Stimulated activated naive CD8-positive, alpha-beta T cell treated with anti-CD3 and anti-CD28 coated beads, Interleukin-15, Interleukin-2, amounts not matched to agents 100 ng/mL and 50 ng/mL, for 24 hours (primary cell): ENCODE measurements at regions not wholly inside any gene's neighbourhood (a gene's known extent, or its start where the extent isn't known, plus 50 kb on each side); places are given as distances from the start of the nearest gene placed in this dataset.
A peak's percentile ranks its signal among the peaks of the same experiment; 100 is the strongest.

Source experiments
- H3K27ac Mint-ChIP-seq: one replicate; pipeline ENCODE4 v1.8.0; 2021; ENCODE audit warnings: mild to moderate bottlenecking, mixed read lengths
- H3K27me3 Mint-ChIP-seq: one replicate; pipeline ENCODE4 v1.8.0; 2021; ENCODE audit warnings: mixed read lengths
- H3K36me3 Mint-ChIP-seq: one replicate; pipeline ENCODE4 v1.8.0; 2021; ENCODE audit warnings: low read depth, mixed read lengths
- H3K4me1 Mint-ChIP-seq: one replicate; pipeline ENCODE4 v1.8.0; 2021; ENCODE audit warnings: low read depth, mixed read lengths
- H3K4me3 Mint-ChIP-seq: one replicate; pipeline ENCODE4 v1.8.0; 2021; ENCODE audit warnings: mild to moderate bottlenecking, mixed read lengths
- H3K9me3 Mint-ChIP-seq: one replicate; pipeline ENCODE4 v1.8.0; 2021; ENCODE audit warnings: mixed read lengths

GRCh38 chr14:22476887-22477286 is 112.1 kb downstream of the DAD1 start:
- Mint-ChIP-seq H3K27ac (peak overlapping the region; percentile 76), H3K36me3 (peaks cover 4% of the 10 kb centered on the region), H3K4me3 (peak overlapping the region; percentile 17), H3K27me3 (no peaks in the 10 kb centered on the region), H3K4me1 (peaks cover 67% of the 10 kb centered on the region), H3K9me3 (no peaks in the 10 kb centered on the region)

- Mint-ChIP-seq H3K4me3 (peak overlapping the region; percentile 48), H3K27ac (peak overlapping the region; percentile 75), H3K27me3 (no peaks in the 10 kb centered on the region), H3K9me3 (no peaks in the 10 kb centered on the region), H3K4me1 (peaks cover 63% of the 10 kb centered on the region), H3K36me3 (peaks cover 4% of the 10 kb centered on the region)
Observed at GRCh38 chr14:22476005-22476751, 112.8 kb downstream of the DAD1 start.

- H3K27ac Mint-ChIP-seq: peak overlapping the region; percentile 75
- H3K27me3 Mint-ChIP-seq: no peaks in the 10 kb centered on the region
- H3K9me3 Mint-ChIP-seq: no peaks in the 10 kb centered on the region
- peaks cover 62% of the 10 kb centered on the region for H3K4me1 Mint-ChIP-seq
- H3K36me3 Mint-ChIP-seq: peaks cover 4% of the 10 kb centered on the region
- H3K4me3 Mint-ChIP-seq: peak overlapping the region; percentile 48
Observed at GRCh38 chr14:22475381-22475780, 113.6 kb downstream of the DAD1 start.

- Mint-ChIP-seq H3K4me1 (peaks cover 59% of the 10 kb centered on the region), H3K4me3 (peak overlapping the region; percentile 48), H3K27ac (peak overlapping the region; percentile 40)
Observed at GRCh38 chr14:22474730-22475351, 114.2 kb downstream of the DAD1 start.

GRCh38 chr14:22472935-22473854 is 115.8 kb downstream of the DAD1 start:
- peaks cover 58% of the 10 kb centered on the region for H3K4me1 Mint-ChIP-seq
- peak overlapping the region; percentile 13 for H3K4me3 Mint-ChIP-seq
- no peak overlapping the region for H3K27ac Mint-ChIP-seq
- H3K36me3 Mint-ChIP-seq: no peaks in the 10 kb centered on the region
- H3K27me3 Mint-ChIP-seq: no peaks in the 10 kb centered on the region
- no peaks in the 10 kb centered on the region for H3K9me3 Mint-ChIP-seq

More at GRCh38 chr14:22474730-22475351, 114.2 kb downstream of the DAD1 start:
- Mint-ChIP-seq H3K9me3 (no peaks in the 10 kb centered on the region), H3K36me3 (peaks cover 4% of the 10 kb centered on the region), H3K27me3 (no peaks in the 10 kb centered on the region)

- Mint-ChIP-seq H3K27me3 (no peaks in the 10 kb centered on the region), H3K36me3 (no peaks in the 10 kb centered on the region), H3K4me1 (peaks cover 52% of the 10 kb centered on the region), H3K9me3 (no peaks in the 10 kb centered on the region), H3K27ac (no peak overlapping the region), H3K4me3 (no peak overlapping the region)
Observed at GRCh38 chr14:22472466-22472865, 116.6 kb downstream of the DAD1 start.

GRCh38 chr14:22471545-22472121 is 117.4 kb downstream of the DAD1 start:
- H3K36me3 Mint-ChIP-seq: no peaks in the 10 kb centered on the region
- peaks cover 44% of the 10 kb centered on the region for H3K4me1 Mint-ChIP-seq
- H3K4me3 Mint-ChIP-seq: no peak overlapping the region
- no peak overlapping the region for H3K27ac Mint-ChIP-seq
- no peaks in the 10 kb centered on the region for H3K27me3 Mint-ChIP-seq
- no peaks in the 10 kb centered on the region for H3K9me3 Mint-ChIP-seq

- Mint-ChIP-seq H3K27ac (peak overlapping the region; percentile 70), H3K4me3 (peak overlapping the region; percentile 30), H3K36me3 (no peaks in the 10 kb centered on the region)
Observed at GRCh38 chr14:22469538-22470303, 119.3 kb downstream of the DAD1 start.

GRCh38 chr14:22468830-22469229 is 120.2 kb downstream of the DAD1 start:
- H3K27ac Mint-ChIP-seq: peak overlapping the region; percentile 70
- H3K9me3 Mint-ChIP-seq: no peaks in the 10 kb centered on the region
- H3K4me1 Mint-ChIP-seq: peaks cover 37% of the 10 kb centered on the region
- H3K4me3 Mint-ChIP-seq: no peak overlapping the region
- no peaks in the 10 kb centered on the region for H3K36me3 Mint-ChIP-seq
- H3K27me3 Mint-ChIP-seq: no peaks in the 10 kb centered on the region

More at GRCh38 chr14:22469538-22470303, 119.3 kb downstream of the DAD1 start:
- H3K4me1 Mint-ChIP-seq: peaks cover 31% of the 10 kb centered on the region
- H3K27me3 Mint-ChIP-seq: no peaks in the 10 kb centered on the region
- no peaks in the 10 kb centered on the region for H3K9me3 Mint-ChIP-seq

- no peak overlapping the region for H3K4me3 Mint-ChIP-seq
Observed at GRCh38 chr14:22466491-22466890, 122.5 kb downstream of the DAD1 start.

GRCh38 chr14:22465201-22465840 is 123.7 kb downstream of the DAD1 start:
- H3K36me3 Mint-ChIP-seq: no peaks in the 10 kb centered on the region
- H3K4me1 Mint-ChIP-seq: peaks cover 21% of the 10 kb centered on the region
- no peaks in the 10 kb centered on the region for H3K27me3 Mint-ChIP-seq
- no peak overlapping the region for H3K4me3 Mint-ChIP-seq
- peak overlapping the region; percentile 61 for H3K27ac Mint-ChIP-seq
- H3K9me3 Mint-ChIP-seq: no peaks in the 10 kb centered on the region

More at GRCh38 chr14:22466491-22466890, 122.5 kb downstream of the DAD1 start:
- H3K27ac Mint-ChIP-seq: peak overlapping the region; percentile 21
- H3K4me1 Mint-ChIP-seq: peaks cover 26% of the 10 kb centered on the region
- H3K27me3 Mint-ChIP-seq: no peaks in the 10 kb centered on the region
- H3K36me3 Mint-ChIP-seq: no peaks in the 10 kb centered on the region
- H3K9me3 Mint-ChIP-seq: no peaks in the 10 kb centered on the region

GRCh38 chr14:22464422-22465142 is 124.4 kb downstream of the DAD1 start:
- no peaks in the 10 kb centered on the region for H3K36me3 Mint-ChIP-seq
- no peak overlapping the region for H3K4me3 Mint-ChIP-seq
- peak overlapping the region; percentile 61 for H3K27ac Mint-ChIP-seq
- peaks cover 20% of the 10 kb centered on the region for H3K4me1 Mint-ChIP-seq
- H3K27me3 Mint-ChIP-seq: no peaks in the 10 kb centered on the region
- no peaks in the 10 kb centered on the region for H3K9me3 Mint-ChIP-seq

GRCh38 chr14:22463763-22464173 is 125.3 kb downstream of the DAD1 start:
- Mint-ChIP-seq H3K36me3 (no peaks in the 10 kb centered on the region), H3K27ac (no peak overlapping the region), H3K4me3 (no peak overlapping the region), H3K4me1 (peaks cover 14% of the 10 kb centered on the region), H3K27me3 (no peaks in the 10 kb centered on the region), H3K9me3 (no peaks in the 10 kb centered on the region)
